NB4 (cell line): ENCODE measurements at regions not wholly inside any gene's neighbourhood (a gene's known extent, or its start where the extent isn't known, plus 50 kb on each side); places are given as distances from the start of the nearest gene placed in this dataset.

Experiments used
- MYC ChIP-seq: IDR thresholded peaks from 2 replicates; pipeline ENCODE4 v1.6.1; 2011; ENCODE audit warnings: low read depth, low read length
- POLR2A ChIP-seq: IDR thresholded peaks from 2 replicates; pipeline ENCODE4 v1.6.1; 2011; ENCODE audit warnings: mild to moderate bottlenecking; ENCODE audit not compliant: insufficient read length; ENCODE audit errors: extremely low read depth
- TF ChIP-seq, protein P1 (sequence below): IDR thresholded peaks from one replicate; pipeline ENCODE4 v1.5.1; 2012; ENCODE audit warnings: low read depth, low read length
- TF ChIP-seq, protein P2 (sequence below): IDR thresholded peaks from 2 replicates; pipeline ENCODE4 v1.6.1; 2011; ENCODE audit warnings: low read depth, low read length

DNA sequence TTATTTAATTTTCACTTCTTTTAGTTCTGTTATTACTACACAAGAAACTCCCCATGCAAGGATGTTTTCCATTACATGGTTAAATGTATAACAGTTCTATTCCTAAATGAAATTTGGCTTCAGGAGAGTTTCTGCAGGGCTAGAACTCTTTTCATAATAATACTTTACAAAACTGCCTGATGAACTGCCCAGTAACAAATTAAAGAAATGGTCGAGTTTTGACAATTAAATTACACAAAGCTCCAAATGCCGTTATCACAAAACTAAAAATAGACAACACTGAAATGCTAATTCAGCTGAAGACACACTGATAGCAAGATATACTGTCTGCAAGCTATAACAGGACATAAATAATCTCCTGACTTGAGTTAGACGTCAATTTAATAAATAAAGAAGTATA, 435.2 kb upstream of the CCDC54 start:
- no peak for TF ChIP-seq MYC
- TF ChIP-seq, protein P1, sequence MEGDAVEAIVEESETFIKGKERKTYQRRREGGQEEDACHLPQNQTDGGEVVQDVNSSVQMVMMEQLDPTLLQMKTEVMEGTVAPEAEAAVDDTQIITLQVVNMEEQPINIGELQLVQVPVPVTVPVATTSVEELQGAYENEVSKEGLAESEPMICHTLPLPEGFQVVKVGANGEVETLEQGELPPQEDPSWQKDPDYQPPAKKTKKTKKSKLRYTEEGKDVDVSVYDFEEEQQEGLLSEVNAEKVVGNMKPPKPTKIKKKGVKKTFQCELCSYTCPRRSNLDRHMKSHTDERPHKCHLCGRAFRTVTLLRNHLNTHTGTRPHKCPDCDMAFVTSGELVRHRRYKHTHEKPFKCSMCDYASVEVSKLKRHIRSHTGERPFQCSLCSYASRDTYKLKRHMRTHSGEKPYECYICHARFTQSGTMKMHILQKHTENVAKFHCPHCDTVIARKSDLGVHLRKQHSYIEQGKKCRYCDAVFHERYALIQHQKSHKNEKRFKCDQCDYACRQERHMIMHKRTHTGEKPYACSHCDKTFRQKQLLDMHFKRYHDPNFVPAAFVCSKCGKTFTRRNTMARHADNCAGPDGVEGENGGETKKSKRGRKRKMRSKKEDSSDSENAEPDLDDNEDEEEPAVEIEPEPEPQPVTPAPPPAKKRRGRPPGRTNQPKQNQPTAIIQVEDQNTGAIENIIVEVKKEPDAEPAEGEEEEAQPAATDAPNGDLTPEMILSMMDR = no peak
- no peak for TF ChIP-seq POLR2A
- TF ChIP-seq, protein P2, sequence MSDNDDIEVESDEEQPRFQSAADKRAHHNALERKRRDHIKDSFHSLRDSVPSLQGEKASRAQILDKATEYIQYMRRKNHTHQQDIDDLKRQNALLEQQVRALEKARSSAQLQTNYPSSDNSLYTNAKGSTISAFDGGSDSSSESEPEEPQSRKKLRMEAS = no peak
